Type B pancreatic cell (in vitro differentiated cells): ENCODE measurements at regions not wholly inside any gene's neighbourhood (a gene's known extent, or its start where the extent isn't known, plus 50 kb on each side); places are given as distances from the start of the nearest gene placed in this dataset.

ENCODE experiments used
- DNase-seq: peaks from one replicate; pipeline ENCODE4 v3.0.0; 2021; ENCODE audit warnings: mixed read lengths; ENCODE audit not compliant: unreplicated experiment; ENCODE audit errors: extremely low spot score
- H3K27ac Mint-ChIP-seq: 2 replicates; pipeline ENCODE4 v1.8.0; 2021; ENCODE audit warnings: mild to moderate bottlenecking, mixed read lengths
- H3K27me3 Mint-ChIP-seq: 2 replicates; pipeline ENCODE4 v1.8.0; 2021; ENCODE audit warnings: mixed read lengths
- H3K36me3 Mint-ChIP-seq: 2 replicates; pipeline ENCODE4 v1.8.0; 2021; ENCODE audit warnings: mixed read lengths
- H3K4me1 Mint-ChIP-seq: one replicate; pipeline ENCODE4 v1.8.0; 2021; ENCODE audit warnings: mixed read lengths; ENCODE audit not compliant: unreplicated experiment
- H3K4me3 Mint-ChIP-seq: 2 replicates; pipeline ENCODE4 v1.8.0; 2021; ENCODE audit warnings: mild to moderate bottlenecking, mixed read lengths
- H3K9me3 Mint-ChIP-seq: 2 replicates; pipeline ENCODE4 v1.8.0; 2021; ENCODE audit warnings: mixed read lengths
- CTCF ChIP-seq: fragments of 200-600 bp; sonication (generic); conservative IDR thresholded peaks from 2 replicates; pipeline ENCODE4 v1.5.0; 2021; ENCODE audit warnings: antibody characterized with exemption, mild to moderate bottlenecking

DNA sequence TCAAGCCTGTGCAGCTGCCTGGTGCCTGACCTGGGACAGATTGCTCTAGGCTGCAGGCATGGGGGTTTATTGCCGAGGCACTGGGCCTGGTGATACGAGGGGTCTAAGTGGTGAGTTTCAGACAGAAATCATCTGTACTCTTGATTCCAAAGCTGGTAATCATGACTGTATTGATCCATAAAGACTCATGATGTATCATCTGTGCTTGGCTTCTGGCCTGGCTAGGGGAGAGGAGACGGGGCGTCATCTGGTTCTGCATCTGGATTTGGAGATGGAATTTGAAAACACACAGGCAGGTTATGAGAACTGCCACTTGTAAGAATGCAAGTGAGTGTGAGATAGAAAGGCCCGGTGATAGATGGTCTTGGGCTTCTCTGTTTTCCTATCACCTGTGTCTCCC is 337.4 kb upstream of the C2CD4B start:
- no peaks in the 10 kb centered on the region for H3K36me3 Mint-ChIP-seq
- H3K27me3 Mint-ChIP-seq, result no peaks in the 10 kb centered on the region
- peaks cover 59% of the 10 kb centered on the region for H3K4me1 Mint-ChIP-seq
- peaks cover 10% of the 10 kb centered on the region for H3K9me3 Mint-ChIP-seq
- no peak overlapping the region for H3K4me3 Mint-ChIP-seq
- no peak for TF ChIP-seq CTCF
- DNase-seq, result no peak
- H3K27ac Mint-ChIP-seq, result no peak overlapping the region

GRCh38 chr15:62503451-62503850 is 338.4 kb upstream of the C2CD4B start:
- H3K36me3 Mint-ChIP-seq, result no peaks in the 10 kb centered on the region
- DNase-seq, result no peak
- no peak for TF ChIP-seq CTCF
- H3K4me1 Mint-ChIP-seq, result peaks cover 57% of the 10 kb centered on the region
- no peaks in the 10 kb centered on the region for H3K27me3 Mint-ChIP-seq
- peaks cover 10% of the 10 kb centered on the region for H3K9me3 Mint-ChIP-seq
- H3K27ac Mint-ChIP-seq, result no peak overlapping the region
- H3K4me3 Mint-ChIP-seq, result no peak overlapping the region

- Mint-ChIP-seq H3K36me3 (no peaks in the 10 kb centered on the region), H3K4me1 (peaks cover 54% of the 10 kb centered on the region), H3K27me3 (no peaks in the 10 kb centered on the region), H3K9me3 (peaks cover 10% of the 10 kb centered on the region), H3K4me3 (peak overlapping the region; percentile 31), H3K27ac (peak overlapping the region; percentile 72)
- no peak for DNase-seq
- no peak for TF ChIP-seq CTCF
Measured at GRCh38 chr15:62505762-62506161, 340.7 kb upstream of the C2CD4B start.

- peaks cover 10% of the 10 kb centered on the region for H3K9me3 Mint-ChIP-seq
- H3K4me1 Mint-ChIP-seq, result peaks cover 58% of the 10 kb centered on the region
- no peaks in the 10 kb centered on the region for H3K27me3 Mint-ChIP-seq
- H3K36me3 Mint-ChIP-seq, result no peaks in the 10 kb centered on the region
- peak overlapping the region; percentile 64 for H3K4me3 Mint-ChIP-seq
- peak overlapping the region; percentile 72 for H3K27ac Mint-ChIP-seq
- no peak for TF ChIP-seq CTCF
- DNase-seq, result no peak
Measured at GRCh38 chr15:62506217-62506805, 341.2 kb upstream of the C2CD4B start.

DNA sequence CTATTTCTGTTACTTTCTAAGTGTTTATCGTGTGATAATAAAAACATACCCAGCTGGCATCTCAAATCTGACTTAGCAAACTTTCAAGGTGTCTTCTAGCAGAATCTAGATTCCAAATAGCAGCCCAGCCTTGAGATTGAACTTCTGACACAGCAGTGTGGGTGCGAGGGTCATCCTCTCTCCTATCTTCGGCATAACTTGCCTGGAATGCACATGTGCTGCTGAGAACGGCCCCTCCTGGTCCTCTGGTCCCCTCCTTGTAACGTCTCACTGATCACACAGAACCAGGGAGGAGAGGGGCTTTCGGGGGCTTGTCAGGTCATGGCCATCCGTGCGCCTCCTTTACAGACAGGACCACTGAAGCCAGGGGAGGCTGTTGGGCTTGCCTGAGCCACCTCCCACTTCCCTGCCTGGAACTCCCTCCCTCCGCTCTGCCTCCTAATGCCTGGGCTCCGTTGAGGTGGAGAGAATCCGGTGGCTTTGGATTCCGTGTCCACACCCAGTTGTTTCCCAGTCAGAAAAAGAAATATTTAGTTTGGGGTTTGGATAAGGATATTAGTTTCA is 344.4 kb upstream of the C2CD4B start:
- TF ChIP-seq CTCF, result no peak
- Mint-ChIP-seq H3K4me1 (peaks cover 52% of the 10 kb centered on the region), H3K4me3 (no peak overlapping the region), H3K27me3 (peaks cover 3% of the 10 kb centered on the region), H3K36me3 (no peaks in the 10 kb centered on the region), H3K9me3 (peaks cover 10% of the 10 kb centered on the region), H3K27ac (no peak overlapping the region)
- no peak for DNase-seq

DNA sequence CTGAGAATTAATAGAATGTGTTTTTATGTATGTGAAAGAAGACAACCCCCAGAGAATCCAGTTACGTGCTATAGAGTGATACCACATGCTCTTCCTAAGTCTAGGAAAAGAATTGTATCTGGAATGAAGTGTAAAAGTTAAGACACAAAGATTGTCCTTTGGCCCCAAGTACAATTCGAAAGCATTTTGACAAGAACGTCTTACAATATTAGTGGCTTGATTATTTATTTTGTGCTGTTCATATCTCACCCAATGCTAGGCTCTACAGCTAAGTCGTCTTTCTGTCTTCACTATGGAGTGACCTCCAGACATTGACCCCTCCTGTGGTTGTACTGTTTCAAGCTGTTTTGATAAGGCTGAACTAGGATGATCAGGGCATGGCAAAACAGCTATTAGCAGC is 345.7 kb upstream of the C2CD4B start:
- peaks cover 41% of the 10 kb centered on the region for H3K4me1 Mint-ChIP-seq
- DNase-seq, result no peak
- no peak overlapping the region for H3K27ac Mint-ChIP-seq
- peaks cover 8% of the 10 kb centered on the region for H3K9me3 Mint-ChIP-seq
- no peak for TF ChIP-seq CTCF
- H3K4me3 Mint-ChIP-seq, result no peak overlapping the region
- H3K27me3 Mint-ChIP-seq, result peaks cover 3% of the 10 kb centered on the region
- no peaks in the 10 kb centered on the region for H3K36me3 Mint-ChIP-seq
